GM21529 (cell line): ENCODE measurements at regions not wholly inside any gene's neighbourhood (a gene's known extent, or its start where the extent isn't known, plus 50 kb on each side); places are given as distances from the start of the nearest gene placed in this dataset.
"Not testable (repeated sequence)": the region's sequence is repeated elsewhere in the genome, so short reads cannot be mapped to it uniquely, and the experiment has no call there.

Experiments
- ATAC-seq: cut with Tn5 transposase; IDR thresholded peaks from one replicate; pipeline ENCODE4 v1.9.1; 2021; ENCODE audit not compliant: unreplicated experiment

- ATAC-seq: no peak
Measured at GRCh38 chr6:144474290-144474689, 189.2 kb downstream of the UTRN start.

- no peak for ATAC-seq
Measured at GRCh38 chr6:144474904-144475303, 189.8 kb downstream of the UTRN start.

- no peak for ATAC-seq
Measured at GRCh38 chr6:144475411-144475810, 190.3 kb downstream of the UTRN start.

DNA sequence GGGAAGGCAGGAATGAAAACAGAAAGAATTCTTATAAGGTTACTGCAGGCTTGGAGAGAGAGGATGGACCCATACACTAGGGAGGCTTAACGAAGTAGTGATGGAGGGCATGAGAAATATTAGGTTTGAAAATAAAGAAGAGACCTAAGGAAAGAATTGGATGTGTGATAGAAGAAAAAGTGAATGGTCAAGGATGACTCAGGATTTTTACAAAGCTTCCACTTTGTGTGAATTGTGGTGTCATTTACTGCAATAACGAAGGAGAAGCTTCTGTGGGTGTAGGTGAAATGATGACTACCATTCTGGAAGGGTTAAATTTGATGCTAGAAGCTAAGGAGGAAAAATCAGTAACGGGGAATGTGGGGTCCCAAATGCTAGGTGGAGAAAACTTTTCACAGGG, 191.2 kb downstream of the UTRN start:
- no peak for ATAC-seq

GRCh38 chr6:144477396-144477795, 192.3 kb downstream of the UTRN start:
- no peak for ATAC-seq

DNA sequence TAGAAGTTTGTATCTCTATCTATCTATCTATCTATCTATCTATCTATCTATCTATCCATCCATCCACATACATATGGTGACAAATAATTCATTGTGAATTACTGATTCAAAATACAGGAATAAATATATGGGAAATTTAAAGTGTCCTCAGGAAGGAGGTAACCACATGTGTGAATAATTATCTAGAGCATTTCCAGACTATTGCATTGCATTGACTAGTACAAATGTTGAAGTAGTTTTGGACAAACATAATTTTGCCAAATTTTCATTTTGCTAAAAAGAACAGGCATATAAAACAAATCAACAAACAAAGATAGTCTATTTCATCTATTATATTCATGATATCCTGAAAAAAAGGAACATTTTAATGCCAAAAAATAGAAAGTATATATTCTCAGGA, 192.7 kb downstream of the UTRN start:
- ATAC-seq: no peak

DNA sequence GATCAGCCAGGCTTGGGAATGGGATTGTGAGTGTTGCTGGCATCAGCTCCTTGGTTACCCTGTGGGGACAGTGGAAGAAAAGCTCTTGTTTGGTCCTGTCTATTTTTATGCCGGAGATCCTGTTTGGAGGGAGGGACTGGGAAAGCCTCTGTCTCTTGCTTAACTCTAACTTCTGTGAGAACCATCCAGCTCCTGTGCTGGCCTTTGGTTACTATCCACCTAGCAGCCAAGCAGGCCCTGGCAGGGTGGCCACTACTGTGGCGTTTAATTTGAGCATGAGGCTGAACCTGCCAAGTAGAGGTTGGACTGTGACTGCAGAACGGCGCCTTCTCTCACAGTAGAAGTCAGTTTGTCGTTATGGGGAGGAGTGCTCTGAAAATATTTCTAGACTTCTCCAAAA, 193.3 kb downstream of the UTRN start:
- no peak for ATAC-seq

DNA sequence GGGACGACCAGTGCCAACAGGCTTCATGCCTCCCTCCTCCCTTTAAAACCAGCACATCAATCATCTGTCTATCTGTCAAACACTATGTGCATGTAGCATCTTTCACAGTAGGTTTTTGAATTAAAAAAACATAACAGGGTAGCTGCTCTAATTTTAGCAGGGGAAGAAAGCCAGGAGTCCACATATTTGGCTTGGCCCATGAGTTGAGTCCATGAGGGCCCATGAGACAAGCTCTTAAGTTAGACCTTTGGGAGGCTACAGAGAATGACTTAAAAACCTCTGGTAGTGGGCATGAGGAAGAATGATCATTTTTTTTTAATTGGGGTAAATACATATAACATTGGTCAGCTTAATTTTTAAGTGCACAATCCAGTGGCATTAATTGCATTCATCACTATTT, 194.9 kb downstream of the UTRN start:
- ATAC-seq: no peak

DNA sequence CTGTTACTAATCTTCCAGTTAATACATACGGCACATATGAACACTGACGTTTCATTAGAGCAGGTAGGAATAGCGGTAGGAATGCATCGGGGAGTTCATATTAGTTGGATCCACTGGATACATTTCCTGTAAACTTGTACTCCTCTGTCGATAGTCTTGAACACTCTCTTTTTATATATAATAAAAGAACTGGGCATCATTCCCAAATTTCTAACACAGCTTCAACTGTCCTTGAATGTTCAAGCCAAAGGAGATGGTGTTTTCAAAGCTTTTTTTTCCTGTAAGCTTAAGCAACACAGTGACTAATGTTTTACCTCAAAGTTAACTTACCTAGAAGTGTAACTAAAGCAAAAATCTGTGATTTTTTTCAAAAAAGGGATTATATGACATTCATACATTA, 195.3 kb downstream of the UTRN start:
- no peak for ATAC-seq

DNA sequence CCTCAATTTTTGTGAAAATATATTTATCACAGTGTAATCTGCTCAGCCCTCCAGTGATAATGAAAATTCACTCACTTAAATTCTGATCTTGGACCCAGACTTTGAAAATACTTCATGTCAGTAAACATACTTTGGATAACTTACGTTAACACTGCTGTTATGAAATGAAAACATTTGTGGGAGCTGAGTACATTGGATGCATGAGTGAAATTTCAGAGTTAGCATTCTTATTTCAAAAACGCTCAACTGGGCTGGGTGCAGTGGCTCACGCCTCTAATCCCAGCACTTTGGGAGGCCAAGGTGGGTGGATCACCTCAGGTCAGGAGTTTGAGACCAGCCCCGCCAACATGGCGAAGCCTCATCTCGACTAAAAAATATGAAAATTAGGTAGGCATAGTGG, 196.4 kb downstream of the UTRN start:
- ATAC-seq: no peak

DNA sequence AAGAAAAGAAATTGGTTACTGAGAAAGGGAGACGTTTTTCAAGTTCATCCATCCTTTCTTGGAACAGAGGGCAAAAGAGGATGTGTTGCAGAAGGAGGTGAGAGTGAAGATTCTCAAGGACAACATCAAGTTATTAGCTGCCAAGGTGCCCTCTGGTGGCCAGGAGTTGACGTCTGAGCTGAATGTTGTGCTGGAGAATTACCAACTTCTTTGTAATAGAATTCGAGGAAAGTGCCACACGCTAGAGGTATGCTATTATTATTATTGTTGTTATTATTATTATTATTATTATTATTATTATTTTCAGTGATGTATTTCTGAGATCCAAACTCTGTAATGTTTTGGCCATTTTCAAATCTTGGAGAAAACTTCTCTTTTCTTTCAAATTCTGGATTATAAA, 197.0 kb downstream of the UTRN start:
- peak; percentile 97 for ATAC-seq

DNA sequence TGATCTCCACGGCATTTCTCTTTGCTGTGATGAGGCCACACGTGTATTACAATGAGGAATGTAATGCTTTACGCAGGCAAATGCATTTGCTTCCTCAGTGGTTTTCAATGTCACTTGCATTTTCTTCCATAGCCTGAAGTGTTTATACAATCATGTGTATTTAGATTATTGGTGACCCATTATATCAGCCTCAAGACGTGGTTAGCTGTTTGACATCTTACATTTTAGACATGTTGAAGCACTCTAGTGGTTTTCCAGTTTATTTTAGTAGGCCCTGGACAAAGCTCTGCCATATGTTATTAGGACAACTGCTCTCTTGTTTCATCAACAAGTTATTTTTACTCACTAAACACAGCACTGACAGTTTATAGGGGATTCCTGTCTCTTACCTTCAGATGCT, 200.4 kb downstream of the UTRN start:
- ATAC-seq: no peak

DNA sequence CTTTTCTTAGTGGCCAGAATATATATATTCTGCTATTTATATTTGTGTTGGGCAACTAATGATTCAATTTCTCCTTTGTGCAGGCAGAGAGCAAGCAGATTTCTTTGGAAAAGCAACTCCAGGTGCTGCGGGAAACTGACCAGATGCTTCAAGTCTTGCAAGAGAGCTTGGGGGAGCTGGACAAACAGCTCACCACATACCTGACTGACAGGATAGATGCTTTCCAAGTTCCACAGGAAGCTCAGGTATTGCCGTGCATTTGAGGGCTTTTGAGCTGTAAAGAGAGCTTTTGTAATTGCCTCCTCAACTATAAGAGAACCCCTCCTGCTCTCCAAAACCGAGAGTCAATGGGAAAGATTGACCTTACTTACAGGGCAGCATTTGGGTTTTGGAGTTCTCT, 203.5 kb downstream of the UTRN start:
- ATAC-seq: no peak

- ATAC-seq: no peak
Measured at GRCh38 chr6:144493035-144493910, 208.1 kb downstream of the UTRN start.

- not testable (repeated sequence) for ATAC-seq
Measured at GRCh38 chr6:144495076-144495475, 209.9 kb downstream of the UTRN start.

DNA sequence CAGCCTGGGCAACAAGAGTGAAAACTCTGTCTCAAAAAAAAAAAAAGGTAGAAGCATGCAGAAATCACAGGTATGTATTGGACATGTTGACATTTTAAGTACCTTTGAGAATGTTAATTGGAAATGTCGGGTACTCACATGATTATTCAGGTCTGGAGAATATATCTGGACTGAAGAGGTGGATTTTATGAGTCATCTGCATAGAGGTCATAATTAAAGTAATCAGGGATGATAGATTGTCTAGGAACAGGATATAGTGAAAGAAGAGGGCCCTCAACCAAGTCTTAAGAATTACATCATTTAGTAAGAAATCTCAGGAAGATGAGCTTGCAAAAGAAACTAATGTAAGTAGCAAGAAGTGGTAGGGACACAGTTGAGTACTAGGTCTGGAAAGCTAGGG, 212.5 kb downstream of the UTRN start:
- no peak for ATAC-seq

DNA sequence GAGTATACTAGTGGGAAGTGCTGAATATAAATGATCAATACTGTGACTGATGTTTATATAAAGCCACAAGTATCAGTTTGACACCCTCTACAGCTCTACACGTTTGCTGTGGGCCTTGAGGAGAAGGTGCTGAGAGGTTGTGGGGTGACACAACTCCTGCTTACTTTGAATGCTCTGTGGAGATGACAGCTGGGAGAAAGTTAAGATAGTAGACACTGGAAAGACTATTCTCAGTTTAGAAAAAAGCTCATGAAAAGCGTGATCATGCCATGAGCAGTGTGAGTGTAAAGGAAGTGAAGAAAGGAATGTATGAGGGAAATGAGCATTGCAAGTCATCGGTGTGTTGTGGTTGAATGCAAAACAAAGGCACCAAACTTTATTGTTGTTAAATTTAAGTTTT, 215.8 kb downstream of the UTRN start:
- ATAC-seq: no peak

DNA sequence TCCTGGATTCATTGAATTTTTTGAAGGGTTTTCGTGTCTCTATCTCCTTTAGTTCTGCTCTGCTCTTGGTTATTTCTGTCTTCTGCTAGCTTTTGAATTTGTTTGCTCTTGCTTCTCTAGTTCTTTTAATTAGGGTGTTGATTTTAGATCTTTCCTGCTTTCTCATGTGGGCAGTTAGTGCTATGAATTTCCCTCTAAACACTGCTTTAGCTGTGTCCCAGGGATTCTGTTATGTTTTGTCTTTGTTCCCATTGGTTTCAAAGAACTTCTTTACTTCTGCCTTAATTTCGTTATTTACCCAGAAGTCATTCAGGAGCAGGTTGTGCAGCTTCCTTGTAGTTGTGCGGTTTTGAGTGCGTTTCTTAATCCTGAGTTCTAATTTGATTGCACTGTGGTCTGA, 220.1 kb downstream of the UTRN start:
- ATAC-seq: not testable (repeated sequence)

- ATAC-seq: not testable (repeated sequence)
Measured at GRCh38 chr6:144506051-144506450, 220.9 kb downstream of the UTRN start.

- ATAC-seq: not testable (repeated sequence)
Measured at GRCh38 chr6:144507772-144508312, 222.7 kb downstream of the UTRN start.

DNA sequence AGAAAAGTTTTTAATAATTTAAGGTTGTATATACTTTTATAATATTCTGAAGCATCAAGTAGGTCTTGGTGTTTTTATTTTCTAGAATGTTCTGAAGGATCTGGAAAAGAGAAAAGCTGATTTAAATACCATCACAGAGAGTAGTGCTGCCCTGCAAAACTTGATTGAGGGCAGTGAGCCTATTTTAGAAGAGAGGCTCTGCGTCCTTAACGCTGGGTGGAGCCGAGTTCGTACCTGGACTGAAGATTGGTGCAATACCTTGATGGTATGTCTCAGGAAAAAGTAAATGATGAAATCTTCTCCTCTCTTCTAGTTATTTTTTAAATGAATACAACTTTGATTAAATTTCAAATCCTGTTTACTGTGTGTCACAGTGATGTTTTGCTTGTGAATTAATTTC, 225.7 kb downstream of the UTRN start:
- ATAC-seq: no peak

DNA sequence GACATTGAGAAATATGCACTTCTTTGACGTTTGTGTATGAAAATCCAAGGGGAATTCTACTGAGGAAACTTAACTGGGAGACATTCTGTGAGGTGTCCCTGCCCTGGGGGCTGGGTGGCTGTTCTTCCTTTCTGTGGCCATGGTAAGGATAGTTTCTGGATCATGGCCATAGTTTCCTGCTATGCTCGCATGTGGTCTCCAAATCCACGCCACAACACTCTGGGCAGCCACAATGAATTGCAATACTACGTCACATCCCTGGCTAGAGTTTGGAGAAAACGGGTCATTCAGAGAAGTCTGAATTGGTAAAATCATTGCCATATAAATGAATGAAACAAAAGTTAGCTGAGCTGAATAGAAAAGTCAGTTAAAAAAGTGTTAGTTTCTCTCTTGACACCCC, 230.6 kb downstream of the UTRN start:
- no peak for ATAC-seq

GRCh38 chr6:144519426-144519825, 234.3 kb downstream of the UTRN start:
- ATAC-seq: no peak
